Hindlimb muscle (tissue), 1 donor: ENCODE measurements at regions not wholly inside any gene's neighbourhood (a gene's known extent, or its start where the extent isn't known, plus 50 kb on each side); places are given as distances from the start of the nearest gene placed in this dataset.
A peak's percentile ranks its signal among the peaks of the same experiment; 100 is the strongest.

Experiments
- DNase-seq: peaks from one replicate; pipeline ENCODE4 v3.0.0-alpha.2; 2013

GRCh38 chr9:88736136-88736637, 201.2 kb downstream of the NXNL2 start:
- DNase-seq = no peak

- no peak for DNase-seq
Measured at GRCh38 chr9:88737031-88737430, 202.1 kb downstream of the NXNL2 start.

- DNase-seq = no peak
Measured at GRCh38 chr9:88737876-88738275, 202.9 kb downstream of the NXNL2 start.

DNA sequence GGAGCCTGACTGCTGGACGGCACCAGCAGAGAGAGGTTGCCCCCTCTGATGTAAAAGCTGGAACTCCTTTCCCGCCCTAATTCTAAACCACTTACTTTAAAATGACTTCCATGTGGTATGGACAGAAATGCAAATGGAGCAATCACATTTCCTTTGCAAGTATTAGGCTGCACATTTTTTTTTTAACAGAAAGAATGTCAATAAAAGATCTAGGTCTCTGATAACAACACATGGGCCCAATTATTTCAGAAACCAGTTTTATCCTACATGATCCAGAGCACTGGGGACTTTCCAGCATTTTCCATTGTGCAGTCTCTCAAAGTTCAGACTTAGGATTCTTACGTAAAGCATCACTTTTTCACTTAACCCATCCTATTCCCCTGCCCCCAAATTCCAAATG, 203.7 kb downstream of the NXNL2 start:
- no peak for DNase-seq

GRCh38 chr9:88739373-88739772, 204.4 kb downstream of the NXNL2 start:
- no peak for DNase-seq

DNA sequence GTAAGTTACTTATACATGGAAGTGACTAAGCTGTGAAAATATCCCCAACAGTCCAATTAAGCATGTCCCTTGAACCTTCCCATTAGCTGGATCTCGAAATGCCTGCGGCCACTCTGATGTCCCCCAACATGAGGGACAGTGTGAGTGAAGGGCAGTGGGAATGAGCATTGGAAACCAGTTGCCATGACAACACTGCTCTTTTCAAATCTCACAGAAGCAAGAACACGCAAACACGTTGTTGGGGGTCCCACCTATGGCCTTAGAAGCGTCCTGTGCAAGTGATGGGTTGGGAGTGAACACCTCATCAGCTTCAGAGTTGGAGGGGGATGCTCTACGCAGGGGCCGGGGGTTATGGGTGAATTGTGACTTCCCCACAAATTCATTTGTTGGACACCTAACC, 205.9 kb downstream of the NXNL2 start:
- no peak for DNase-seq

GRCh38 chr9:88741335-88741734, 206.4 kb downstream of the NXNL2 start:
- no peak for DNase-seq

- peak; percentile 62 for DNase-seq
Measured at GRCh38 chr9:88742483-88742882, 207.5 kb downstream of the NXNL2 start.

GRCh38 chr9:88742905-88743304, 207.9 kb downstream of the NXNL2 start:
- no peak for DNase-seq

DNA sequence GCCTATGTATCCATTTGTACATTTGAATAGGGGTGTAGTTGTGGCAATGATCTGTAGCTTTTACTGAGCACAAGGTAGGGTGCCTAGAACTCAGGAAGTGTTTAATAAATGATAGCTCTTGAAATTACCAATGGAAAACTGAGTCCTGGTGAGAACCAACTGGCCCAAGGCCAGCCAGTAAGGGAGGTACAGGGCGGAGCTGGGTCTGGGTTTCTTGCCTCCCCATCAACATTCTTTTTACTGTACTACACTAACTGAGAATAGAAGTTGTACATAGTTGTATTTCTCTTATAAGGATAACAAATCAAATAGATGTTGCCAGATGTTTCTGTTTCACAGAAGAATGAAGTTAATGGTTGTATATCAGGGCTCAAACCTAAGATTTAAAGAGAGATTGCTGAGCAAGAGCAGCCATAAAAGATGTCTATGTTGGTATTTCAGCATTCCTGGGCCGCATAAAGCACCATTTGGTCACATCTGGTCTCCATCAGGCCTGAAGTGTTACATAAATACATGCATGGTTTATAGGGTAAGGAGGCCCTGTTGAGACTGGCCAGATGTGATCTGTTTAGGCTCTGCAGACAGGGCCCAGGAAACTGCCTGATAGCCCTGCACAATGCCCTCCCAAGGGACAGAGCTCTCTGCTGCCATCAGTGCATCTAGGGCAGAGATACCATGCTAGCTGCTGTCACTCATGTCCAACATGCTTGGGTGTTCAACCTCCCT, 210.5 kb downstream of the NXNL2 start:
- DNase-seq = no peak

DNA sequence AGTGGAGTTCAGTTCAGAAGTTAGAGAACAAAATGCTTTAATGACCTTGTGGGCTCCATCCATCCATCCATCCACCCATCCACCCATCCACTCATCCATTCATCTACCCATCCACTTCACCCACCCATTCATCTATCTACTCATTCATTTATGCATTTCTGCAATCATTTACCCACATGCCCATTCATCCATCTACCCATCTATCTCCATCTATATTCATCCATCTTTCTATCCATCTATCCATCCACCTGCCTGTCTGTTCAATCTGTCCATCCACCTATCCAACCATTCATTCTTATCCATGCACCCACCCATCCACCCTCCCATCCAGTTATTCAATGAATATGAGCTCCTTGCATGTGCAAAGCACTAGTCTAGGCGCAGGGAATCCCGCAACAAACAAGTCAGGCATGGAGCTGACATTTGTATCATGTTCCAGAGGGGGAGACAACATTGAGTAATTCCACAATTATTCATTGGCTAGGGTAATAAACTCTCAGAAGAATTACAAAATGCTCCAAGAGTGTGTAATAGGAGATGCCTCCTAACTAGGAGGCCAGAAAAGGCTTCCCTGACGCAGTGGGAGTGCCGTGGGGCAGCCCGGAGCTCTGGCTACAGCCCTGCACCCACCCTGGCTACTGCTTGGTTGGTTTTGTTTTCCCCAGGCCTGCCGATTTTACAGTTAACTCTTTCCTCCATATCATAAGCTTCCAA, 211.2 kb downstream of the NXNL2 start:
- DNase-seq = no peak

GRCh38 chr9:88746743-88747398, 211.9 kb downstream of the NXNL2 start:
- DNase-seq = no peak

DNA sequence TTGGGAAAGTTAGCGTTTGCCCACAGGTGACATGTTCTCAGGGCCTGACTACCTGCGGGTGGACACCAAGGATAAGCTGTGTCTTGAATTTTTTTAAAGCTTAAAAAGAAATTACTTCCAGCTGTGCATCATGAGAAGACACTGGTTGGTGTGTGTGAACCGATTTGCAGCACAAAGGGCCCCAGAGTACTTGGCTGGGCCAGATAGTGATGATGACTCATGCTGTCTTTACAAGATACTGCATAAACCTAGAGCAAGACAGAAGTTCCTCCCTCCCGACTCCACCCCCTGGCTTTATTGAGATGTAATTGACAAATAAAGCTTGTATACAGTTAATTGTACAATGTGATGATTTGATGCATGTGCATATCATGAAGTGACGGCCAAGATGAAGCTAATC, 212.8 kb downstream of the NXNL2 start:
- DNase-seq = peak; percentile 54

GRCh38 chr9:88748566-88749261, 213.7 kb downstream of the NXNL2 start:
- DNase-seq = peak; percentile 62

- no peak for DNase-seq
Measured at GRCh38 chr9:88749420-88749819, 214.4 kb downstream of the NXNL2 start.

DNA sequence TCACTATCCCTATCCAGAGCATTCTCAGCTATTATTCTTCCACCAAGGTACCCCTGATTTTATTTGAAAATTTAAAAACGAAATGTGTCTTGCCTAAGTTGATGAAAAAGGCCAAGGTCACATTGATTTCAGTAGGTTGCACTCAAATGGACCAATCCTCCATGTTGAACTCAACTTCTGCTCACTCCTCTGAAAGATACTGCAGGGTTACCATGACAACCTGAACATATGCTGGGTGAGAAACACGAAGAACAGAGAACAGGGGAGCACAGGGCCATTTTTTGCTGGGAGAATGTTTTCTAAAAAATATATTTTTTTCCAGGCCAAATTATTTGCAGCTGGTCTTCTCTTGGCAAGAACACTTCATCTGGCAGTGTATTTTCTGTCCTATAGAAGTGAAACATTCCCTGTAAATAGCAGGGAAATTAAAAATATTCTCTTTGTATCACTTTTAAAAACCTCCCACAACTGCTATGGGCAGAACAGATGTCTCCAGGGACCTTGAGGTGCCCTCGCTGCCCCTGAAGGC, 215.9 kb downstream of the NXNL2 start:
- DNase-seq = no peak

GRCh38 chr9:88751781-88752180, 216.8 kb downstream of the NXNL2 start:
- DNase-seq = no peak

- peak; percentile 87 for DNase-seq
Measured at GRCh38 chr9:88753691-88754367, 218.9 kb downstream of the NXNL2 start.

DNA sequence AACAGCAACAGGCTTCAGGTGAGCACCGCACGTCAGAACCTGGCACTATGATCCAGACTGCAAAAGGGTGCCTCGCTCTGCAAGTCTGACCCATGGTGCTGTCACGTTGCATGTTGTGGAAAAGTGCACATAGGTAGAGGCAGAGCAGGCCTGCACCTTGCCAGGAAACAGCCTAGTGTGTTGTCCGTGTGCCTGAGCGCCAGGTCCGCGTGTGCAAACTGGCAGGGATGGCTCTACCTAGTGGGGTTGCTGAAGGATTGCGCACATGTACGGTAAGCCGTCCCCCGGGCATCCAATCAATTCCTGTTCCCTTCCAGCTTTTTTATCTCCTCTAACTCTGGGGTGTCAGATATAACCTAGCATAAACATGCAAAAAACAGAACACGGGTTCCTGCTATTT, 219.5 kb downstream of the NXNL2 start:
- no peak for DNase-seq

DNA sequence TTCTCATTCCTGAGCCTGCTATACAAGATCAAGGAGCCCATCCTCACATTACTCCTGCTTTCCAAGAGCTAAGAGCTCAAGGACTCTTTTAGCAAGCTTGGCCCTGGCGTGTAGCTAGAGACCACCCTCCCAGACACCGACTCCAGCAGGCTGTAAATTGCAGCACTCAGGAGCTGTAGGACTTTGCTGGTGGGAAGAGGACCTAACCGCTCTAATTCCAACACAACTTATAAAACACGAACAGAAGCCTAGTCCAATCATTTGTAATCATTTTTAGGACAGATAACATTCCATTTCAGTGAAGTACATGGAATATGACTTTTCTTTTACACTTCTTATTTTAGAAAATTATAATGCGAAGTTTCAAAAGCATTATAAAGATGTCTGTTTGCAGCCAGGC, 219.9 kb downstream of the NXNL2 start:
- DNase-seq = no peak

- DNase-seq = no peak
Measured at GRCh38 chr9:88757406-88758010, 222.5 kb downstream of the NXNL2 start.

DNA sequence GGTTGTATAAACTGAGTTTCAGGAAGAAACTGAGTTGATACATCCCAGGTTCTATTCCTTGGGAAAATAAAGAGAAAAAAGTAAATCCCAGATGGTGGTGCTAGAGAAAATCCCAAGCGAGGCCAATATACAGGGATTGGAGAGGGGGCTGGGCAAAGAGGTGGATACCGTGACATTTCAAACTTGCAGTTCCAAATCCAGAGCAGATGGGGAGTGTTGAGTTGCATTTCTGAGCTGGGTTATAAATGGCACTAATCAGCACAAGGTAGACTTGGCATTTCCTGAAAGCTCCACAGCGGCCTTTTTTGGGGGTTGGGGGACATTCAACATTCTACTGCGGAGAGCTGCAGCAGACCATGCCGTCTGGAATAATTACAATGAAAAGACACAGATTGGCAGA, 224.4 kb downstream of the NXNL2 start:
- no peak for DNase-seq
